ENCODE measurements at regions not wholly inside any gene's neighbourhood (a gene's known extent, or its start where the extent isn't known, plus 50 kb on each side); places are given as distances from the start of the nearest gene placed in this dataset.

DNA sequence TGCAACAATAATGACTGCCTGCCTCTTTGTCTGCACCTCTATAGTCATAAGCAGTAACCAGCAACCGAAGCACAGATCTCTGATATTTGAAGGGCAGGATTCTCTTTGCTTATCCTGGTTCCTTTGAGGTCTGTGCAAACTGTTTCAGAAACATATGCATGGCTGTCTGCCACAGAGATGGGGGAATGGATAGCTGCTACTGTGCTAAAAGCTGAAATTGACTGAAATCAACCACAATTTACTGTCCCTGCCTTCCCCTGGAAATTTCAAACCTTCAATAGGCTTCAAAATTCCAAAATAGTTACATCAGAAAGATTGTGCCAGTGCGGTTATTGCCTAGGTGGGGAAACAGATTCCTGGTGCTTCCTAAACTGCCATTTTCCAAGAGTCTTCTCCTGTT lies 136.8 kb upstream of the GORAB start:
- no peak for TF ChIP-seq MAX (IDR thresholded peaks at IDR 0.05; ENCODE audit: low read depth, low read length)
- no peak for TF ChIP-seq CTCF (IDR thresholded peaks at IDR 0.05; ENCODE audit: low read depth, low read length)

Data from NB4 (cell line).